Activated CD4-positive, alpha-beta T cell treated with anti-CD3 and anti-CD28 coated beads, Interleukin-2, amount 50 U/mL, for 16 hours (primary cell): ENCODE measurements at regions not wholly inside any gene's neighbourhood (a gene's known extent, or its start where the extent isn't known, plus 50 kb on each side); places are given as distances from the start of the nearest gene placed in this dataset.

Experiments
- DNase-seq: peaks from one replicate; pipeline ENCODE4 v3.0.0-alpha.2; 2020

DNA sequence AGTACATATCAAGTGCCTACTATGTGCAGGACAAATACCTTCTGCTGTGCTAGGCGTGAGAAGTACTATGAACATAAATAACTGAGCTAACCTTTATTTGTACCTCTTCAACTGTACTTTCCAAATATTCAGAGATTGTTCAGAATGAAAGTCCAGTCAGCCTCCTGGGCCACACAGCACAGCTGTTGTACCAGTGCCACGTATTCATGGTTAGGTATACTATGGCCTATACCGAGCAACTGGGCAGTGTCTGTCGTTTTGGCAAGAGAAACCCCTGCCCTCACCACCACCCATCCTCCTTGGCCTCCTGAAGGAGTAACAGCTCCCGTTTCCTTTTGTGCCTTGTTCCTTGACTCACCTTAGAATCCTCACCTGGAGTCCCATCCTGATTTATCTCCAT is 53.0 kb downstream of the RASSF10 start:
- no peak for DNase-seq

GRCh38 chr11:13064593-13064992 is 55.5 kb downstream of the RASSF10 start:
- DNase-seq: no peak

DNA sequence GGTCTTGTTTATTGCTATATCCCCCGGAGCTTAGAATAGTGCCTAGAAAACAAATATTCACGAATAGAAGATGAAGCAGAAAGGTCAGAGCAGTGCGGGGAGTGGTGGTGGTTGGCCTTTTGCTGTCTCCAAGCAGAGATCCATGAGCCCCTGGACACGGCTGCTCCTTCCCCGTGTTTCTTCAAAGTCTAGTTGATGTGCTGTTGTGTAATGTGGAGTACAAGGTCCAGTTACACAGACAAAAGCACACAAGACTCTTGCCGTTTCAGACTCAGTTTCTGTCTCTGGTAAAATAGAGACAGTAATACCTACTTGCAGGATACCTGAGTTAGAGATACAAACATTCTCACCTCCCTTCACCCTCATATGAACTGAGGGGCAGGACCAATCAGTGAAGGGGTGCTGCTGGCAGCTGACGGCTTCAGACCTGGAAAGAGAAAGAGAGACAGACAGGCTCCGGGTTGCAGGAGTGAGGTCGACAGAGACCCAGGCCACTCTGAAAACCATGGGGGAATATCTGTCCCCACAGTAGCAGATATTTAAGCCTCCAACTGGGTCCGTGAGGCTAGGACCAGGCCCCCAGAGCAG is 56.2 kb downstream of the RASSF10 start:
- DNase-seq: no peak

- DNase-seq: no peak
Observed at GRCh38 chr11:13068211-13068610, 59.1 kb downstream of the RASSF10 start.

DNA sequence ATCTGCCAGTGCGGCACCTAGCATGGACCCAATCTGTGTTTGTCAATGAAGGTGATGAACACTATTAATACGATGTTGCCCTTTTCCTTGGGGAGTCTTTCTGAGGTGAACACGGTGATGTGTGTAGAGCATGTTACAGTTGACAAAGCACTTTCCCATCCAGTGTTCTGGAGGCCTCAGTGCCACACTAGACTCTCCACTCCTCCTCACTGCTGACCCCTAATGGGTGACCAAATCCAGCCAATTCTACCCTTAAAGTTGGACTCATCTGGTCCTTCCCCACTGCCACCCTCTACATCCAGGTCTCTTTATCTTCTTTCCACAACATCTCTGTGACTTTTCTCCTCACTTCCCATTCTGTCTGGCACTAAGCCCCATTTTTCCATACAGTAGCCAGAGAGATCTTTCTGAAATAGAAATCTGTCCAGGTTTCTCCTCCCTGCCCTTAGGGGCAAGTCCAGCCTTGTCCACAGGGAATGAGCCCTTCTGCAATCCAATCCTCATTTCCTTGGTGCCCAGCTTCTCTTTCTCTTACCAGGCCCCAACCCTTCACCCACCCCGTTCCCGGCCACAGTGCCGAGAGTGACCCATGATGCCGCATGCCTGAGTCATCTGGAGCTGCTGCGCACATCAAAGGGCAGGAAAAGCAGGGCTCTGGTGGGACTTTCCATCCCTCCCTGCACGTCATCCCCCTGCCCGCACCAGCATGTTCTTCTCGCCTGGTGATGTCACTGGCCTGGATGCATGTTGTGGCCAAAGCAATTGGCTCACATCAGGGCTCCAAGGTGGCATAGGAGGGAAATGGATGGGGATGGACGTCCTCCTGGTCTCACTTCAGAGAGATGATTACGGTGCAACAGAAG is 64.2 kb downstream of the RASSF10 start:
- no peak for DNase-seq

- no peak for DNase-seq
Observed at GRCh38 chr11:13074714-13075464, 65.8 kb downstream of the RASSF10 start.

DNA sequence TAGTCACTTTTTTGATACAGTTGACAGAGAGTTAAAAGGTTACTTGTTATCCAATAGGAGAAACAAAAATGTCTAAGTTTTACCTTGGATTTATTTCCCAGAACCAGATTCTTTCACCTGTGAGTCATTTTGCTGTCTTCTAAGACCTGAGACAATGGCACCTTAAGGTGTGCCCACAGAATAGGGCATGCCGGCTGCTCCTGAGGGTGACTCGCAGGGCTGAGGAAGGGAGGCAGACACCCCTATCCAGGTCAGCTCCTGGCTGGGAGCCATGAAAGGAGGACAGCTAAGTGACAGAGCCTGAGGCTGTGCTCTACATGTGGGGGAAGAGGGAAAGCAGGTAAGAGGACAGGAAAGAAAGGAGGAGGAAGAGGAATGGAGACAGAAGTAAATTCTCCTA is 67.8 kb downstream of the RASSF10 start:
- no peak for DNase-seq

DNA sequence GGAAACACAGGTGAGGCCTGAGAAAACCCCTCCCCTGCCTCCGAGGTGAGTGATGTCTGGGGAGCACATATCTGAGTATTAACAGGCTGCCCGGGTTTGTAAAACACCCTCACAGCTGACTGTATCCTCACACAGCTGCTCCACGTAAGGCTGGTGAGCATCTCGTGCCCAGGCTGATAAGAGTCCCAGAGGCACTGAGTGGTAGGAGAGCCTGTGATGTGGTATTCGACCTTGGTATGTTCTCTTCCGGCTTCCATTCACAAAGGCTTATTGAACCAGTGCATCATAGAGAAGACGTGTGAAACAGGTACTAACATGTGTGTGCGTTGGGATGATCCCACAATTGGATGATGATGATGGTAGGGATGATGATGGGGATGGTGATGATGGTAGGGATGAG is 71.7 kb downstream of the RASSF10 start:
- DNase-seq: no peak

- DNase-seq: no peak
Observed at GRCh38 chr11:13082588-13082987, 73.5 kb downstream of the RASSF10 start.

GRCh38 chr11:13090228-13090708 is 81.2 kb downstream of the RASSF10 start:
- no peak for DNase-seq

DNA sequence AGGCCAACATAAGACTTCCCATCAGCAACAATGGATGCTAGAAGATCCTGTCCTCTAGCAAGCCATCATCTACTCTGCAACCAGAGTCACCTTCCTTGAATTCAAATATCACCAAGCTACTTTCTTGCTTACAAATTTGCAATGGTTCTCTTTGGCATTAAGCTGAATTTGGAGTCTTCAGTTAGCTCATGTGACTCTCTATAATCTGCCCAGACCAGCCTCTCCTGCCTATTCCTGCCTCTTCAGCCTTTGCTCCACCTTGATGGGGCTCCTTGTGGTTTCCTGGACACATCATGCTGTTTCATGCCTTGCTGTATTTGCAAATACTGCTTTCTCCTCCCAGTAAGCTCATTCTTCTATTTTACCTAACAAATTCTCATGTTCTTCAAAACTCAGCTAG is 82.3 kb downstream of the RASSF10 start:
- no peak for DNase-seq

DNA sequence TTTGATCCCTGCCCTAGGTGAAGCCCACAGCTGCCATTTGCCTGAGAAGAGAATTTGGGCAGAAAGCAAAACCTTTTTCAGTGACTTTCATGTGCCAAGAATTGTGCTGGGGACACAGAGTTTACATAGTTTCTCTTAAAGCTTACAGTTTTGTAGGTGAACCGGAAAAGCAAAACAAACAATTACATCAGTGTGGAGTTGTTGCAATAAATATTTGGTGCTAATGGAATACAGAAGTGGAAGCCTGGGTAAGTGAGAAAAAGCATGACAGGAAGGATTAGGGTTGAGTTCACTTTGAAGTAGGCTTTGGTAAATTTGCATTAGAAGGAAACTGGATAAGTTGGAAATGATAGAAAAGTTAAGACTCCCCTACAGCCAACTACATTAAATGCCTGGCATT is 82.7 kb downstream of the RASSF10 start:
- no peak for DNase-seq

GRCh38 chr11:13094930-13095687 is 86.0 kb downstream of the RASSF10 start:
- DNase-seq: no peak

DNA sequence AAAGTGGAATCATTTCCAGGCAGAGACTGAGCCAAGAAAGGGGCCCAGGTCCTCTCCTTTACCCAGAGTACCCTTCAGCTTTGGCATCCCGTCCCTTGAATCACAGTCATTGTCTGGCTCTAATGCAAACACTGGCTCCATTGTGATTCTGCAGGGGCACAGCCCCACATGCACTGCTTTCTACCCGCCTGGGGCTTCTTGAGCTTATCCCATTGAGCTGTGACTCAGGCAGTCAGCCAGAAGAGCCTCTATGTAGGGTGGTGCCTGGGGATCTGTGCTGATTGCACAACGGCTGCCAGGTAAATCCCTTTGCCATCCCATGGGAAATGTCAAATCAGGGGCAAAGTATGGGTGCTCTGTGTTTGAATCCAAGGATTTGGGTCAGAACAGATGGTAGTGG is 88.9 kb downstream of the RASSF10 start:
- no peak for DNase-seq

DNA sequence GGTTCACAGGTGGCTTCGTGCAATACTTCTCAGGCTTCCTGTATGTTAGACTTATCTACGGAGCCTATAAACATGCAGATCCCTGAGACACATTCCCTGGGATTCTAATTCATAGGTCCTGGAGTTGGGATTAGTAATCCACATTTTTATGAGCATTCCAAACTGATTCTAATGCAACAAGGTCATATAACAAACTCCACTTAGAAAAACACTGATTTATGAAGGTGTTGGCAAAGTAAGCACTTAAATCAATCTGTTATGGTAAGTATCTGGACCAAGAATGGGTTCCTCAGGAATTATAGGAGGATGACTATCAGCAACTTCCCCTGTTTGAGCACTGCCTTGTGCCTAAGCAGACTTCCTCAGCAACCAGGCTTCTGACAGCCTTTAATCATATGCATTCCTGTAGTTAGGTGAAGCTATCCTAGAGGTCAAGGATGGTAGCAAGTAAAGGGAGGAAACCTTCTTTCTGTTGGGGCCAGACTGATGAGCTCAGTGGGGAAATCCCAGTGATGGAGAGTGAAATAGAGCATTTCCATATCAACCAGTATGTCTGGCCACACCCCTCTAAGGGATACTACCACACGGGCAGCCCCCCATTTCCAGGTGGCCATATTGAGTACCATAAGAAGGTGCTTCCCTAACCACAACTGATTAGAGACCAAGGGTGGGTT is 89.6 kb downstream of the RASSF10 start:
- no peak for DNase-seq

- DNase-seq: no peak
Observed at GRCh38 chr11:13101644-13102512, 92.8 kb downstream of the RASSF10 start.

DNA sequence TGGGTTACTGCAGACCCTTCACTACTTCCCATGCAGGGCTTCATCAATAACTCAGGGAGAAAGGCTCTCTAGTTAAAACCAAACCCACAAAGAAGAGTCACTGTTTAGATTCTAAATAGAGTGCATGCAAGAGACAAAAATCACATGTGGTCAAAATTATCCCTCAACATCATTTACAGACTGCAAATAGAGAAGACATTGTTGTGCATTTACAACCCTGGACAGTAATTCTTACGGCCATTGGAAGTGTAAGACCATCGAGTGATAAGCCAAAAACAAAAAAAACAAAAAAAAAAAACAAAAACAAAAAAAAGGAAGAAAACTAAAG is 93.4 kb downstream of the RASSF10 start:
- no peak for DNase-seq

GRCh38 chr11:13102865-13103539 is 93.9 kb downstream of the RASSF10 start:
- DNase-seq: no peak

DNA sequence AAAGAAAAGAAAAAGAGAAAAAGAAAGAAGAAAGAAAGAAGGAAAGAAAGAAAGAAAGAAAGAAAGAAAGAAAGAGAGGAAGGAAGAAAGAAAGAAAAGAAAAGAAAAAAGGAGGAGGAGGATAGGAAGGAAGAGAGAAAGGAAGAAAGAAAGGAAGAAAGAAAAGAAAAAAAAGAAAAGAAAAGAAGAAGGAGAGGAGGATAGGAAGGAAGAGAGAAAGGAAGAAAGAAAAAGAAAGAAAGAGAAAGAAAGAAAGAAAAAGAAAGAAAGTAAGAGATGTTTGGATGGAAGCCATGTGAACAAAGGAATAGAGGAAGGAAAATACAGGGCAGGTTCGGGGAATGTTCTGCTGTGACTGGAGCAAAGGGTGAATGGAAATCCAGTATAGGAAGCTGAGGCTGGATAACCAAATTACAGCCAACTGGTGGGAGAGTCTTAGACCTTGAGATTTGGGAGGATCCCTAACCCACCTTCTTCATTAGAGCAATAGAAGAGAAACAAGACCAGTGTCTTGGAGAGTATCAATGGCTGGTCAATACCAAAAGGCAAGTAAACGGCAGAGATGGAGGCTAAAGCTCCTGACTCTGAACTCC is 94.9 kb downstream of the RASSF10 start:
- no peak for DNase-seq

DNA sequence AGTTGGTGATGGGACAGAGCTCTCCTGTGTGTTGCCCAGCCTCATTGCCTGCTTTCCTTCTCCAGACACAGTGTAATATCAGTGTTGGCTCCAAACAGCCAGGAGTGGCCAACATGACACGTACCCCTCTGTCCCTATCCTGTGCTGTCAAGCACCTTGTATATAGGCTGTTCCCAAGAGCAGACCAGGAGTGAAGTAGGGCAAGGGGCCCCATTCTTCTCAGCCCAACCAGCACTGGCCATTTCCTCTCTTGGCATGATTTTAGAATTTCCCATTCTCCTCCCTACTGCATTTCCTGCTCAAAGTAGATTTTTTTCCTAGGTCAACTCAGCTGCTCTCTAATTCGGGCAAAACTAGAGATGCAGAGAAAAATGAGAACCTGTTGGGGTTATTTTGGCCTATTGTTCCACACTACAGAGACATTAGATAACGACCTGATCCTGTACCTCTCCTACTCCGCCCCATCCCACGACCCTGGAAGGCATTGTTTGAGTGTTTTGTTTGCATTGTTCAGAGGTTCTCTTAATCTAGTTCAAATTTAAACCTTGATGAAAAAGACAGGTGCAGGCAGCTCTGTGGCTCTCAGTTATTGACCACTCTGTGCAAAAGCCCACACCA is 95.6 kb downstream of the RASSF10 start:
- DNase-seq: no peak
